Immature natural killer cell (primary cell): ENCODE measurements at regions not wholly inside any gene's neighbourhood (a gene's known extent, or its start where the extent isn't known, plus 50 kb on each side); places are given as distances from the start of the nearest gene placed in this dataset.

ENCODE experiments used
- DNase-seq, 3 donors: peaks; one replicate each; pipeline ENCODE4 v3.0.0; 2022; ENCODE audit warnings: mixed read lengths in 1 of 3
- H3K27ac Mint-ChIP-seq, 6 donors: one replicate each; pipeline ENCODE4 v1.8.0; 2020; ENCODE audit warnings: mixed read lengths in 6 of 6, mild to moderate bottlenecking in 5 of 6, inconsistent platforms in 4 of 6, moderate library complexity in 3 of 6
- H3K27me3 Mint-ChIP-seq, 3 donors: one replicate each; pipeline ENCODE4 v1.8.0; 2020 to 2021; ENCODE audit warnings: low read depth in 3 of 3, mild to moderate bottlenecking in 3 of 3, mixed read lengths in 3 of 3, moderate library complexity in 3 of 3, inconsistent platforms in 1 of 3
- H3K36me3 Mint-ChIP-seq, 3 donors: one replicate each; pipeline ENCODE4 v1.8.0; 2020; ENCODE audit warnings: mixed read lengths in 3 of 3, inconsistent platforms in 2 of 3, mild to moderate bottlenecking in 2 of 3
- H3K4me1 Mint-ChIP-seq, 2 donors: one replicate each; pipeline ENCODE4 v1.8.0; 2020; ENCODE audit warnings: inconsistent platforms in 2 of 2, mild to moderate bottlenecking in 2 of 2, mixed read lengths in 2 of 2, moderate library complexity in 1 of 2
- H3K4me3 Mint-ChIP-seq, 5 donors: one replicate each; pipeline ENCODE4 v1.8.0; 2020; ENCODE audit warnings: mild to moderate bottlenecking in 5 of 5, mixed read lengths in 5 of 5, inconsistent platforms in 3 of 5, moderate library complexity in 3 of 5
- H3K9me3 Mint-ChIP-seq, 6 donors: one replicate each; pipeline ENCODE4 v1.8.0; 2020; ENCODE audit warnings: mild to moderate bottlenecking in 6 of 6, mixed read lengths in 6 of 6, inconsistent platforms in 4 of 6, moderate library complexity in 3 of 6

DNA sequence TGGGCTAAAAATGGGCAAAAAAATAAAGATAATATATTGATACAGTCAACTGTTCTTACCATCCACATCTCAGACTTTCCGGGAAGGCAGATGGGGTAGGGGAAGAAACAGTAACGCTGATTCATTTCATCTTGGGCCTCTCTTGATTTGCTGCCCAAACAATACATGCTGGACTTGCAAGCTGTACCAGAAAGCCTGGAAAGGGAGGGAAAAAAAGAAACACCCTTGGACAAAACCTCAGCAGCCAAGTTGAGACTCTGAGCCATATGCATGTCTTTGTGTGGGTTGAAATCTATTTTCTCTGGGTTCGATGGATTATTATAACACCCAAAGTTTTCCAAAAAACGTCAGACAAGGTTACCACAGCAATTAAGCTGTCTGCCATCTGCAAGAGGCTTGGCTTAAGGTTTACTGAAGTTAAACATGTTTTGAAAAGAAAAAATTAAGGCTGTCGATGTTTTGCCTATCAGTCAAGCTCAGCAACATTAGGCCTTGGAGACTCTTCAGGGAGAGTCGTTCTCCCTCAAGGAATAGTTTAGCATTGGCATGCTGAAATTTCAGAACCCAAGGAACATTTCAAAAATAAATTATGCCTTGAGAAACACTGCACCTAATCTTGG, 71.2 kb downstream of the PSMG1 start:
- DNase-seq: no peak
- no peak overlapping the region for H3K27ac Mint-ChIP-seq
- H3K27me3 Mint-ChIP-seq: peaks cover 0 to 3% (median 3%) of the 10 kb centered on the region in 3 donors
- H3K4me3 Mint-ChIP-seq: no peak overlapping the region
- H3K4me1 Mint-ChIP-seq: no peaks in the 10 kb centered on the region
- H3K36me3 Mint-ChIP-seq: no peaks in the 10 kb centered on the region
- peaks cover 0 to 2% (median 0%) of the 10 kb centered on the region in 6 donors for H3K9me3 Mint-ChIP-seq

DNA sequence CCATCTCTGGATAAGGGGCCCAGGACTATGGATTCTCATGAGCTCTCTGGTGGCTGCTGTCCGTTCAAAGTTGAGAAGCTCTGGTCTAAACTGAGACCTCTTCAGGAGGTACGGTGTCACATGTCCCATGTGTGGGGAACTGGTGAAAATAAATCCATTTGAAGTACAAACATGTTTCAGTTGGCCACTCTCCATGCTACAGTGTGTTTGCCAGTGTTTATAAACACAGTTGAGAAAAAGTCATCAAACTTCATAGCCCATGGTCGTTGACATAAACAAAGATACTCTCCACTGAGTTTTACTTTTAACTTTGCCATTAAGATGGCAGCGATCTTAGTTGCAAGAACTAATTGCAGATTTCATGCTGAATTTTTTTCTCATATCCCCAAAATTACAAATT, 72.8 kb downstream of the PSMG1 start:
- Mint-ChIP-seq H3K27ac (no peak overlapping the region), H3K27me3 (peaks cover 0 to 3% (median 3%) of the 10 kb centered on the region in 3 donors), H3K36me3 (no peaks in the 10 kb centered on the region), H3K9me3 (no peaks in the 10 kb centered on the region), H3K4me1 (peaks cover 4 to 11% of the 10 kb centered on the region in 2 donors), H3K4me3 (no peak overlapping the region)
- DNase-seq: no peak

DNA sequence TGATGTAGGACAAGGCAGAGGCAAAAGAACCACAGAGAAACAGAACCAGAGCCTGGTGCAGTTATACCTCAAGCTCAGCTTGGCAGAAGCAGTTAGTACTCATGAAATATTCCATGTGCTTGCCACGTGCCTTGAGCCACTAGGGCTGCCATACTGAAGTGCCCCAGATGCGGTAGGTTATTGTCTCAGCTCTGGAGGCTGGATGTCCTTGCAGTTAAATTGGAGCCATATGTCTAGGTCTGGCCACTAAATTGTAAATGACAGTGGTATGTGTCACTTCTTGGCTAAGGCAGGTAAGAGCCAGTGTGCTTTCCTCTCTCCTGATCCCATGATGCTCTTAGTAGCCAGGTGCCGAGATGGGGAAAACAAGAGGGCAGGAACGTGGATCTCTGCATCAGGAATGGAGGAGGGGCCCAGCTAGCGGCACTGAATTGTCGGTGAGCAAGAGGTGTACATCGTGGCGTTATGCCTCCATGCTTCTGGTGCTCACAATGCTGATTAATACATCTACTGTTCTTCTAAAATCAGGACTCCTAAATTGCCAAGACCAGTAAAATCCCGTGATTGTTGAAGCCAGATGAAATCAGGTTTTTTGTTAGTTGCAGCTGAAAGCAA, 73.5 kb downstream of the PSMG1 start:
- Mint-ChIP-seq H3K27ac (no peak overlapping the region), H3K4me3 (no peak overlapping the region), H3K4me1 (peaks cover 4 to 14% of the 10 kb centered on the region in 2 donors), H3K36me3 (no peaks in the 10 kb centered on the region), H3K27me3 (peaks cover 0 to 3% (median 3%) of the 10 kb centered on the region in 3 donors), H3K9me3 (no peaks in the 10 kb centered on the region)
- no peak for DNase-seq

GRCh38 chr21:39109163-39109530, 74.1 kb downstream of the PSMG1 start:
- Mint-ChIP-seq H3K9me3 (no peaks in the 10 kb centered on the region), H3K4me3 (no peak overlapping the region), H3K4me1 (peaks cover 4 to 14% of the 10 kb centered on the region in 2 donors), H3K36me3 (no peaks in the 10 kb centered on the region), H3K27me3 (peaks cover 0 to 6% (median 3%) of the 10 kb centered on the region in 3 donors), H3K27ac (no peak overlapping the region)
- DNase-seq: no peak

- no peak overlapping the region for H3K4me3 Mint-ChIP-seq
- DNase-seq: no peak
- peaks cover 0 to 10% (median 3%) of the 10 kb centered on the region in 3 donors for H3K27me3 Mint-ChIP-seq
- peaks cover 4 to 14% of the 10 kb centered on the region in 2 donors for H3K4me1 Mint-ChIP-seq
- H3K9me3 Mint-ChIP-seq: no peaks in the 10 kb centered on the region
- no peak overlapping the region for H3K27ac Mint-ChIP-seq
- H3K36me3 Mint-ChIP-seq: no peaks in the 10 kb centered on the region
These were observed 74.7 kb downstream of the PSMG1 start for GRCh38 chr21:39108291-39109162.

- peaks cover 4 to 14% of the 10 kb centered on the region in 2 donors for H3K4me1 Mint-ChIP-seq
- no peak overlapping the region for H3K4me3 Mint-ChIP-seq
- no peak for DNase-seq
- H3K27me3 Mint-ChIP-seq: peaks cover 0 to 14% (median 2%) of the 10 kb centered on the region in 3 donors
- no peak overlapping the region for H3K27ac Mint-ChIP-seq
- peaks cover 0 to 7% (median 0%) of the 10 kb centered on the region in 3 donors for H3K36me3 Mint-ChIP-seq
- H3K9me3 Mint-ChIP-seq: no peaks in the 10 kb centered on the region
These were observed 75.5 kb downstream of the PSMG1 start for GRCh38 chr21:39107739-39108138.

GRCh38 chr21:39106881-39107462, 76.3 kb downstream of the PSMG1 start:
- Mint-ChIP-seq H3K27me3 (peaks cover 0 to 18% (median 2%) of the 10 kb centered on the region in 3 donors), H3K4me3 (no peak overlapping the region), H3K27ac (peak overlapping the region in 1 of 6 donors; percentile 49), H3K4me1 (peaks cover 4 to 14% of the 10 kb centered on the region in 2 donors), H3K9me3 (no peaks in the 10 kb centered on the region), H3K36me3 (peaks cover 0 to 7% (median 0%) of the 10 kb centered on the region in 3 donors)
- DNase-seq: no peak

DNA sequence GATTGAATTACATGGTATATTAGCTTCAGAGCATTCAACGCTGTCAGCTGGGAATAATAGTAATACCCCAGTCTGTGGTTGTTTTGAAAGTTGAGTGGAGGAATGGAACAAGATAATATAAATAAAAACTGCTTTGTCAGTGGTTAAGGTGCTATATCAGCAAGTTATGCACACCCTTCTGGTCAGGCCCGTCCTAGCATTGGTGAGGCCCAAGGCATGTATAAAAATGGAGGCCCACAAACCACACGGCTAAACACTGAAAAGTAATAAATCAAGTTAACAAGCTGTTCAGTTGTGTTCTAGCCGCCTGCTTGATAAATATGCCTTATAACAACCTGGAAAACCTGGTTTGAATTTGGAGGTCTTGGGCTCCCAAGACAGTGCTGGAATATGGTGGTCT, 77.4 kb downstream of the PSMG1 start:
- peaks cover 4 to 14% of the 10 kb centered on the region in 2 donors for H3K4me1 Mint-ChIP-seq
- no peaks in the 10 kb centered on the region for H3K9me3 Mint-ChIP-seq
- peaks cover 0 to 7% (median 0%) of the 10 kb centered on the region in 3 donors for H3K36me3 Mint-ChIP-seq
- DNase-seq: no peak
- peaks cover 0 to 18% (median 2%) of the 10 kb centered on the region in 3 donors for H3K27me3 Mint-ChIP-seq
- H3K27ac Mint-ChIP-seq: no peak overlapping the region
- peak overlapping the region in 1 of 5 donors; percentile 20 for H3K4me3 Mint-ChIP-seq

GRCh38 chr21:39105341-39105765, 77.9 kb downstream of the PSMG1 start:
- Mint-ChIP-seq H3K4me3 (no peak overlapping the region), H3K27ac (no peak overlapping the region), H3K27me3 (peaks cover 0 to 18% (median 2%) of the 10 kb centered on the region in 3 donors), H3K36me3 (peaks cover 0 to 7% (median 0%) of the 10 kb centered on the region in 3 donors), H3K4me1 (peaks cover 4 to 14% of the 10 kb centered on the region in 2 donors), H3K9me3 (no peaks in the 10 kb centered on the region)
- DNase-seq: no peak

- H3K9me3 Mint-ChIP-seq: no peaks in the 10 kb centered on the region
- peaks cover 0 to 18% (median 2%) of the 10 kb centered on the region in 3 donors for H3K27me3 Mint-ChIP-seq
- H3K36me3 Mint-ChIP-seq: peaks cover 0 to 7% (median 0%) of the 10 kb centered on the region in 3 donors
- DNase-seq: no peak
- H3K4me3 Mint-ChIP-seq: no peak overlapping the region
- H3K4me1 Mint-ChIP-seq: peaks cover 4 to 14% of the 10 kb centered on the region in 2 donors
- no peak overlapping the region for H3K27ac Mint-ChIP-seq
These were observed 78.3 kb downstream of the PSMG1 start for GRCh38 chr21:39104911-39105310.

- Mint-ChIP-seq H3K36me3 (peaks cover 0 to 7% (median 0%) of the 10 kb centered on the region in 3 donors), H3K4me3 (no peak overlapping the region), H3K4me1 (peaks cover 4 to 14% of the 10 kb centered on the region in 2 donors), H3K9me3 (no peaks in the 10 kb centered on the region), H3K27ac (no peak overlapping the region), H3K27me3 (peaks cover 0 to 20% (median 0%) of the 10 kb centered on the region in 3 donors)
- DNase-seq: no peak
These were observed 79.6 kb downstream of the PSMG1 start for GRCh38 chr21:39103689-39104088.

- H3K27ac Mint-ChIP-seq: no peak overlapping the region
These were observed 83.4 kb downstream of the PSMG1 start for GRCh38 chr21:39099859-39100258.

DNA sequence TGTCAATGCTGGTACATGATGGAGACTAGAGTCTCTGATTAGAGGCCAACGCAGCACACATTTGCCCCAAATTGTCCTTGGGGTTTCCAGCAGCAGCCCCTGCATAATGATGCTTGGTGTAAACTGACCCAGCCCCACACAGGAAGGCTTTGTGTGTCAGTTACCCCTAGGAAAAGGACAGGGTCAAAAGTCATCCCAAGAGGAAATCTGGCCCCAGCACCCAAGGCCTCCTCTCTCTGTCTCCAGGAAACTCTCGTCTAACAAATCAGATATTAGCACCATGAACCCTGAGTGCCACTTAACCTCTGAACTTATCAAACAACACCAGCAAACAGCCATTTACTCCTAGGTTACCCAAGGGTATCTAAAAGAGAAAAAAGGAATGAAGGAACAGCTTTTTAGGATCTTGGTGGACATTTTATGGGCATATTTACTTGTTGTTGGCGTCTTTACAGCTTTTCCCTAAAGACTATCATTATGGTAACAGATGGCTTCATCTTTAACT, 84.5 kb downstream of the PSMG1 start:
- H3K4me3 Mint-ChIP-seq: no peak overlapping the region
- no peaks in the 10 kb centered on the region for H3K4me1 Mint-ChIP-seq
- H3K36me3 Mint-ChIP-seq: peaks cover 0 to 7% (median 0%) of the 10 kb centered on the region in 3 donors
- DNase-seq: no peak
- H3K27me3 Mint-ChIP-seq: peaks cover 0 to 13% (median 0%) of the 10 kb centered on the region in 3 donors
- no peaks in the 10 kb centered on the region for H3K9me3 Mint-ChIP-seq
- H3K27ac Mint-ChIP-seq: no peak overlapping the region

More at GRCh38 chr21:39099859-39100258, 83.4 kb downstream of the PSMG1 start:
- no peaks in the 10 kb centered on the region for H3K9me3 Mint-ChIP-seq
- H3K4me3 Mint-ChIP-seq: no peak overlapping the region
- H3K36me3 Mint-ChIP-seq: peaks cover 0 to 7% (median 0%) of the 10 kb centered on the region in 3 donors
- H3K4me1 Mint-ChIP-seq: no peaks in the 10 kb centered on the region
- peaks cover 0 to 20% (median 0%) of the 10 kb centered on the region in 3 donors for H3K27me3 Mint-ChIP-seq
- DNase-seq: no peak
